Endothelial cell of umbilical vein (primary cell): ENCODE measurements at regions not wholly inside any gene's neighbourhood (a gene's known extent, or its start where the extent isn't known, plus 50 kb on each side); places are given as distances from the start of the nearest gene placed in this dataset.

Experiments used
- BruUV-seq: library from RNA; stranded (reverse); fragments of 400-500 nt; replicated peaks from 2 replicates; lab custom pipeline; 2021; lab: Mats Ljungman, UMichigan
- CTCF ChIA-PET: fragments of 300-600, 350-600 bp; sonication (Branson Sonifier 250); formaldehyde crosslinking; loops from one replicate; lab custom pipeline; 2021; ENCODE audit warnings: antibody characterized with exemption, inconsistent platforms; lab: Charles Lee
- POLR2A ChIA-PET: fragments of 300-600, 350-600 bp; sonication (Branson Sonifier 250); formaldehyde crosslinking; loops from one replicate; lab custom pipeline; 2021; ENCODE audit warnings: antibody characterized with exemption, inconsistent platforms; lab: Charles Lee
- DNase-seq: peaks from one replicate; pipeline ENCODE4 v3.0.0-alpha.2; 2011; ENCODE audit warnings: low read depth, low spot score
- FAIRE-seq: peaks from 2 replicates; lab custom pipeline; 2011; peaks lifted over from hg19 to GRCh38; lab: Jason Lieb, UNC
- H2AFZ ChIP-seq: 2 replicates; pipeline ENCODE4 v1.6.0; 2012; ENCODE audit warnings: low read depth, low read length, control low read depth, inconsistent platforms
- H3K27ac ChIP-seq: 2 replicates; pipeline ENCODE4 v1.5.1; 2011; ENCODE audit warnings: low read depth, mild to moderate bottlenecking, control low read depth, low read length, moderate library complexity; ENCODE audit not compliant: insufficient read depth
- H3K27me3 ChIP-seq, 2 experiments: 2 replicates each; pipeline versions ENCODE4 v1.6.0 to v1.6.1; 2011; ENCODE audit warnings: low read length in 2 of 2, mixed read lengths in 1 of 2; ENCODE audit not compliant: control insufficient read depth in 2 of 2, insufficient read depth in 2 of 2
- H3K36me3 ChIP-seq, 2 experiments: 2 replicates in 1 of 2; 3 replicates in 1 of 2; pipeline ENCODE4 v1.5.1; 2011; ENCODE audit warnings: low read length in 2 of 2, mild to moderate bottlenecking in 1 of 2, moderate library complexity in 1 of 2; ENCODE audit not compliant: control insufficient read depth in 2 of 2, insufficient read depth in 2 of 2; ENCODE audit errors: extremely low read depth in 1 of 2
- H3K4me1 ChIP-seq: 3 replicates; pipeline ENCODE4 v1.5.1; 2011; ENCODE audit warnings: mild to moderate bottlenecking, low read length; ENCODE audit not compliant: control insufficient read depth, insufficient read depth; ENCODE audit errors: extremely low read depth
- H3K4me2 ChIP-seq: 2 replicates; pipeline ENCODE4 v1.6.1; 2011; ENCODE audit warnings: low read length, control low read depth, mixed read lengths; ENCODE audit not compliant: insufficient read depth
- H3K4me3 ChIP-seq, 3 experiments: fragments of 200-600 bp in 1 of 3; sonication (generic), shearing (Covaris generic) in 1 of 3; replicated peaks in 1 of 3; 2 replicates each; pipeline ENCODE4 v1.5.1; 2011 to 2016; ENCODE audit warnings: control low read depth in 3 of 3, low read length in 3 of 3, mild to moderate bottlenecking in 2 of 3, inconsistent platforms in 1 of 3, low read depth in 1 of 3, moderate library complexity in 1 of 3; ENCODE audit not compliant: insufficient read depth in 1 of 3
- H3K79me2 ChIP-seq: 2 replicates; pipeline ENCODE4 v1.6.0; 2012; ENCODE audit warnings: low read length, inconsistent platforms; ENCODE audit not compliant: control insufficient read depth, insufficient read depth
- H3K9ac ChIP-seq: replicated peaks from 2 replicates; pipeline ENCODE3; 2011; ENCODE audit warnings: low read length, control low read depth; ENCODE audit not compliant: insufficient read depth; ENCODE audit errors: extremely low read depth
- H3K9me1 ChIP-seq: replicated peaks from 3 replicates; pipeline ENCODE4 v1.6.0; 2011; ENCODE audit warnings: mild to moderate bottlenecking, low read length; ENCODE audit not compliant: control insufficient read depth, insufficient read depth; ENCODE audit errors: extremely low read depth
- H3K9me3 ChIP-seq: replicated peaks from 2 replicates; pipeline ENCODE4 v1.5.1; 2012; ENCODE audit warnings: low read length, inconsistent platforms; ENCODE audit not compliant: control insufficient read depth, insufficient read depth
- H4K20me1 ChIP-seq: replicated peaks from 2 replicates; pipeline ENCODE3; 2011; ENCODE audit warnings: mild to moderate bottlenecking, low read length; ENCODE audit not compliant: control insufficient read depth, insufficient read depth; ENCODE audit errors: extremely low read depth
- EZH2 ChIP-seq: IDR thresholded peaks from 2 replicates; pipeline ENCODE4 v1.6.1; 2012; ENCODE audit warnings: borderline replicate concordance, low read depth, mild to moderate bottlenecking, moderate library complexity, low read length, inconsistent platforms; ENCODE audit not compliant: severe bottlenecking
- FOS ChIP-seq: IDR thresholded peaks from 2 replicates; pipeline ENCODE4 v1.6.1; 2011; ENCODE audit warnings: mild to moderate bottlenecking, low read length, moderate library complexity, borderline replicate concordance; ENCODE audit not compliant: insufficient read depth
- GATA2 ChIP-seq: IDR thresholded peaks from 2 replicates; pipeline ENCODE4 v1.7.0; 2011; ENCODE audit warnings: low read depth, mild to moderate bottlenecking, moderate library complexity, mixed read lengths, low read length; ENCODE audit not compliant: insufficient read length, insufficient read depth
- JUN ChIP-seq: IDR thresholded peaks from 2 replicates; pipeline ENCODE4 v1.6.1; 2011; ENCODE audit warnings: borderline replicate concordance, low read depth; ENCODE audit not compliant: insufficient read length, insufficient read depth
- MAX ChIP-seq: IDR thresholded peaks from 2 replicates; pipeline ENCODE4 v1.6.1; 2011; ENCODE audit not compliant: insufficient read depth, insufficient read length
- MYC ChIP-seq: IDR thresholded peaks from one replicate; pipeline ENCODE4 v1.6.1; 2011; ENCODE audit warnings: mild to moderate bottlenecking, low read depth, low read length
- POLR2A ChIP-seq: IDR thresholded peaks from 2 replicates; pipeline ENCODE4 v1.6.1; 2012; ENCODE audit warnings: low read depth, mild to moderate bottlenecking, control low read depth, low read length
- POLR2AphosphoS5 ChIP-seq: IDR thresholded peaks from 2 replicates; pipeline ENCODE4 v1.6.1; 2012; ENCODE audit warnings: low read depth, mild to moderate bottlenecking, control low read depth, low read length, moderate library complexity; ENCODE audit not compliant: insufficient read depth
- dilution Hi-C: fragments of 300-500 bp; cut with MboI; formaldehyde crosslinking; loops from one replicate; pipeline ENCODE4 v1.15.0; 2019; ENCODE audit warnings: low sequenced_read_pairs; ENCODE audit not compliant: extremely low pct_ligation_motif_present
- intact Hi-C: fragments of 100-400 bp; cut with micrococcal nuclease; formaldehyde crosslinking; loops from one replicate; pipeline ENCODE4 v1.10.0; 2022
- TF ChIP-seq, protein P1 (sequence below), 2 donors: IDR thresholded peaks; 1 replicate in 1 of 2; 2 replicates in 1 of 2; pipeline ENCODE4 v1.5.1; 2011; ENCODE audit warnings: low read length in 2 of 2, mild to moderate bottlenecking in 2 of 2, moderate library complexity in 2 of 2, control low read depth in 1 of 2, inconsistent platforms in 1 of 2, low read depth in 1 of 2; ENCODE audit not compliant: insufficient read depth in 1 of 2; ENCODE audit errors: extremely low read depth in 1 of 2

DNA sequence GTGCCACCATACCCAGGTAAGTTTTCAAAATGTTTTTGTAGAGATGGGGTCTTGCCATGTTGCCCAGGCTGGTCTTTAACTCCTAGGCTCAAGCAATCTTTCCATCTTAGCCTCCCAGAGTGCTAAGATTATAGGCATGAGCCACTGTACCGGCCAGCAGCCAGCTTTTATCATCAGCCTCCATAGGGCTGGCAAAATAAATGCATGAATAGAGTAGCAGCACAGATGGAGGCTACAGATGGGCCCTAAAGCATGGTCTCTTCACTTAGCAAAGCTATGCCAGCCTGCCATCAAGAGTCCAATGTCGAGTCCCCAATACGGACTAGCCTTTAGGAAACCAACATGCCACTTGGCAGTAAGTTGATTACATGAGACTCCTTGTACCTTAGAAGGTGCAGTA is 63.8 kb downstream of the CNTN3 start:
- Histone ChIP-seq H4K20me1 (no peaks in the 10 kb centered on the region), H3K36me3 (no peaks in the 10 kb centered on the region), H3K4me2 (no peak overlapping the region), H3K79me2 (no peaks in the 10 kb centered on the region), H3K4me1 (no peaks in the 10 kb centered on the region), H3K27ac (no peak overlapping the region), H3K9me1 (no peaks in the 10 kb centered on the region), H2AFZ (no peak overlapping the region), H3K9me3 (no peaks in the 10 kb centered on the region), H3K4me3 (no peak overlapping the region), H3K27me3 (no peaks in the 10 kb centered on the region), H3K9ac (no peak overlapping the region)
- FAIRE-seq (no peak), DNase-seq (no peak)
- CTCF ChIA-PET = no interaction called here
- no TSS peak for BruUV-seq
- POLR2A ChIA-PET = no interaction called here
- dilution Hi-C loops (no loop called here), intact Hi-C loops (no loop called here)
- no peak for TF ChIP-seq POLR2A
- no peak for TF ChIP-seq EZH2
- TF ChIP-seq FOS = no peak
- no peak for TF ChIP-seq MAX
- TF ChIP-seq MYC = no peak
- TF ChIP-seq GATA2 = no peak
- no peak for TF ChIP-seq JUN
- TF ChIP-seq, protein P1, sequence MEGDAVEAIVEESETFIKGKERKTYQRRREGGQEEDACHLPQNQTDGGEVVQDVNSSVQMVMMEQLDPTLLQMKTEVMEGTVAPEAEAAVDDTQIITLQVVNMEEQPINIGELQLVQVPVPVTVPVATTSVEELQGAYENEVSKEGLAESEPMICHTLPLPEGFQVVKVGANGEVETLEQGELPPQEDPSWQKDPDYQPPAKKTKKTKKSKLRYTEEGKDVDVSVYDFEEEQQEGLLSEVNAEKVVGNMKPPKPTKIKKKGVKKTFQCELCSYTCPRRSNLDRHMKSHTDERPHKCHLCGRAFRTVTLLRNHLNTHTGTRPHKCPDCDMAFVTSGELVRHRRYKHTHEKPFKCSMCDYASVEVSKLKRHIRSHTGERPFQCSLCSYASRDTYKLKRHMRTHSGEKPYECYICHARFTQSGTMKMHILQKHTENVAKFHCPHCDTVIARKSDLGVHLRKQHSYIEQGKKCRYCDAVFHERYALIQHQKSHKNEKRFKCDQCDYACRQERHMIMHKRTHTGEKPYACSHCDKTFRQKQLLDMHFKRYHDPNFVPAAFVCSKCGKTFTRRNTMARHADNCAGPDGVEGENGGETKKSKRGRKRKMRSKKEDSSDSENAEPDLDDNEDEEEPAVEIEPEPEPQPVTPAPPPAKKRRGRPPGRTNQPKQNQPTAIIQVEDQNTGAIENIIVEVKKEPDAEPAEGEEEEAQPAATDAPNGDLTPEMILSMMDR (IDR thresholded peaks at IDR 0.05; ENCODE audit: extremely low read depth in 1 of 2, insufficient read depth in 1 of 2, low read depth in 1 of 2, low read length in 2 of 2) = no peak
- no peak for TF ChIP-seq POLR2AphosphoS5
